GM12874 (cell line): ENCODE measurements at regions not wholly inside any gene's neighbourhood (a gene's known extent, or its start where the extent isn't known, plus 50 kb on each side); places are given as distances from the start of the nearest gene placed in this dataset.

Source experiments
- CTCF ChIP-seq: IDR thresholded peaks from 2 replicates; pipeline ENCODE4 v1.5.1; 2011; ENCODE audit warnings: low read depth, mild to moderate bottlenecking, control low read depth, low read length, moderate library complexity; ENCODE audit not compliant: insufficient read depth

- no peak for TF ChIP-seq CTCF
Observed at GRCh38 chr12:85580562-85581168, 255.5 kb downstream of the RASSF9 start.

- TF ChIP-seq CTCF, result no peak
Observed at GRCh38 chr12:85587158-85587557, 249.1 kb downstream of the RASSF9 start.

- no peak for TF ChIP-seq CTCF
Observed at GRCh38 chr12:85588221-85588620, 248.0 kb downstream of the RASSF9 start.

- no peak for TF ChIP-seq CTCF
Observed at GRCh38 chr12:85600841-85601240, 235.4 kb downstream of the RASSF9 start.

- TF ChIP-seq CTCF, result no peak
Observed at GRCh38 chr12:85603556-85603955, 232.7 kb downstream of the RASSF9 start.

GRCh38 chr12:85606455-85606854, 229.8 kb downstream of the RASSF9 start:
- TF ChIP-seq CTCF, result no peak

- no peak for TF ChIP-seq CTCF
Observed at GRCh38 chr12:85609778-85610177, 226.4 kb downstream of the RASSF9 start.

GRCh38 chr12:85610194-85610593, 226.0 kb downstream of the RASSF9 start:
- TF ChIP-seq CTCF, result no peak
